ENCODE measurements at regions not wholly inside any gene's neighbourhood (a gene's known extent, or its start where the extent isn't known, plus 50 kb on each side); places are given as distances from the start of the nearest gene placed in this dataset.
"Not testable (repeated sequence)": the region's sequence is repeated elsewhere in the genome, so short reads cannot be mapped to it uniquely, and the experiment has no call there.

- not testable (repeated sequence) for TF ChIP-seq CTCF, POLR2A (IDR thresholded peaks at IDR 0.05)
Measured at GRCh38 chr15:95637234-95637633, 693.3 kb upstream of the NR2F2 start.
